Smooth muscle cell (in vitro differentiated cells): ENCODE measurements at regions not wholly inside any gene's neighbourhood (a gene's known extent, or its start where the extent isn't known, plus 50 kb on each side); places are given as distances from the start of the nearest gene placed in this dataset.

Experiments used
- DNase-seq: peaks from one replicate; lab custom pipeline; 2025; ENCODE audit not compliant: unreplicated experiment; lab: John Stamatoyannopoulos, UW
- H2AFZ ChIP-seq: fragments of 200-600 bp; sonication (generic); 2 replicates; pipeline ENCODE4 v1.6.0; 2016; ENCODE audit warnings: antibody characterized with exemption, low read depth, mild to moderate bottlenecking
- H3F3A ChIP-seq: fragments of 200-600 bp; sonication (generic); 2 replicates; pipeline ENCODE4 v1.6.0; 2017; ENCODE audit warnings: antibody characterized with exemption, low read depth
- H3K27ac ChIP-seq: fragments of 200-600 bp; sonication (generic); 2 replicates; pipeline ENCODE4 v1.5.1; 2016; ENCODE audit warnings: low read depth, mild to moderate bottlenecking
- H3K27me3 ChIP-seq: fragments of 200-600 bp; sonication (generic); 2 replicates; pipeline ENCODE4 v1.6.1; 2016; ENCODE audit warnings: low read depth, mild to moderate bottlenecking
- H3K36me3 ChIP-seq: fragments of 200-600 bp; sonication (generic); 2 replicates; pipeline ENCODE4 v1.5.1; 2016; ENCODE audit warnings: low read depth
- H3K4me1 ChIP-seq: fragments of 200-600 bp; sonication (generic); 2 replicates; pipeline ENCODE4 v1.5.1; 2016; ENCODE audit warnings: low read depth
- H3K4me2 ChIP-seq: fragments of 200-600 bp; sonication (generic); 2 replicates; pipeline ENCODE4 v1.6.0; 2016; ENCODE audit warnings: mild to moderate bottlenecking
- H3K4me3 ChIP-seq: fragments of 200-600 bp; sonication (generic); 2 replicates; pipeline ENCODE4 v1.5.1; 2016; ENCODE audit warnings: mild to moderate bottlenecking
- H3K79me2 ChIP-seq: fragments of 200-600 bp; sonication (generic); 2 replicates; pipeline ENCODE4 v1.6.0; 2016; ENCODE audit warnings: low read depth, mild to moderate bottlenecking
- H3K9ac ChIP-seq: fragments of 200-600 bp; sonication (generic); 2 replicates; pipeline ENCODE4 v1.6.0; 2016; ENCODE audit warnings: low read depth
- H3K9me3 ChIP-seq: fragments of 200-600 bp; sonication (generic); replicated peaks from 2 replicates; pipeline ENCODE4 v1.5.1; 2016; ENCODE audit warnings: low read depth
- H4K20me1 ChIP-seq: fragments of 200-600 bp; sonication (generic); 2 replicates; pipeline ENCODE4 v1.6.0; 2016; ENCODE audit warnings: low read depth
- CTCF ChIP-seq: fragments of 200-600 bp; sonication (generic); IDR thresholded peaks from 2 replicates; pipeline ENCODE4 v1.5.1; 2017; ENCODE audit warnings: borderline replicate concordance, mild to moderate bottlenecking, antibody characterized with exemption; ENCODE audit not compliant: insufficient read depth, poor library complexity, severe bottlenecking
- WGBS: methylation state at CpG from one replicate; pipeline ENCODE4 v1.1.7; 2016; ENCODE audit warnings: low lambda C conversion rate; 5-methylcytosine and 5-hydroxymethylcytosine counted together

DNA sequence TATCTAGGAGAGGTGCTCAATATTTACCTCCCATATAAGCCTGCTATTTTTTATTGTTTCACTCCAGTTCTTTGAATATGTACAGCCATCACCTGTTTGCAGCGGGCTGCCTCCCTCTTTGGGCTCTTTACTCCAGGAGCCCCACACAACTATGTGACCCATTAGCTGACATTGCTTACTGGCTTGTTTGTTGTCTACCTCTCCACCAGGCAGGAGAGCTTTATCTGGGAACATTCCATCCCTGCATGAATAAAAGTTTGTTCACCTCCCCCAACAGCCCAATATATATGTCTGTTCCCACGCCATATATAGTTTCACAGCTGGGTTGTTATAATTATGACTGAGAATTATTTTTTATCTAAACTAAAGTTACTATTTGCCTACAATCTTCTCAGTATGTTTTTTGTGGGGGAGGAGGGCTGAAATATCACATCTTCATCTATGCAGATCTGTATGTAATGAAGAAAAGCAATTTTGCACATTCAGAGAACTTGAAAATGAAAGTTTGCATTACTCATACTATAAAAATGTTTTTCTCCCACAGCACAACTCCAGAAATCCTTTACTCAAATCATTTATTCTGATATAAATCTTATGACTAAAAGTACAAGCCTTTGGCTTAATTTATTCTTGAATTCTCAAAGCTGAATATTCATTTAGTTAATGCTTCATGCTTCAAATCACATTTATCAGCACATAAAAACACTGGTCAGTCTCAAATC, 61.2 kb upstream of the DAPP1 start:
- Histone ChIP-seq H3K4me3 (no peak overlapping the region), H3K4me1 (no peaks in the 10 kb centered on the region), H3K79me2 (no peaks in the 10 kb centered on the region), H3K27me3 (no peaks in the 10 kb centered on the region), H3K9ac (no peak overlapping the region), H3K27ac (no peak overlapping the region), H2AFZ (no peak overlapping the region), H3K9me3 (no peaks in the 10 kb centered on the region), H3K4me2 (no peak overlapping the region), H3K36me3 (no peaks in the 10 kb centered on the region), H3F3A (no peaks in the 10 kb centered on the region), H4K20me1 (no peaks in the 10 kb centered on the region)
- no peak for DNase-seq
- WGBS = 93% methylated on average over 2 of the region's 2 CpGs
- no peak for TF ChIP-seq CTCF

DNA sequence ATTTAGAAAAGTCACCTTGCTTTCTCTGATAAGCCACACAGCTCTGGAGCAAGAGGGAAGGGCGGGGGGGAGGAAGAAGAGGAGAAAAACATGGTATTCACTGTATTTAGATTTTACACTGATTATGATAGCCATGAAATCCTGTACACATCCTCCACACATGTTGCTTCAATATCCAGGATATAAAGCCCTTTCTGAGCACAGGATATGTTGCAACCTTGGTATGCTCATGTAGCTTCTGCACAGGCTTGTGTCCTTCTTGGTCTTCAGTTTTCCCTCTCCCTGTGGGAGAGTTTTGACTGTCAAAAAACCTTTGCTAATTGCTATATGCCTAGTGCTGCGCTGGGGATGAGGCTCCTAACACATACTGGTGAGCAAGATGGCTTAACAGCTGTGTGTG, 61.9 kb upstream of the DAPP1 start:
- Histone ChIP-seq H3K4me2 (no peak overlapping the region), H3K9me3 (no peaks in the 10 kb centered on the region), H3K27ac (no peak overlapping the region), H3K4me3 (no peak overlapping the region), H3K27me3 (no peaks in the 10 kb centered on the region), H3K36me3 (no peaks in the 10 kb centered on the region), H4K20me1 (no peaks in the 10 kb centered on the region), H3F3A (no peaks in the 10 kb centered on the region), H3K4me1 (no peaks in the 10 kb centered on the region), H3K79me2 (no peaks in the 10 kb centered on the region), H3K9ac (no peak overlapping the region), H2AFZ (no peak overlapping the region)
- no peak for TF ChIP-seq CTCF
- DNase-seq = no peak
- WGBS = 100% methylated on average over 1 of the region's 2 CpGs

DNA sequence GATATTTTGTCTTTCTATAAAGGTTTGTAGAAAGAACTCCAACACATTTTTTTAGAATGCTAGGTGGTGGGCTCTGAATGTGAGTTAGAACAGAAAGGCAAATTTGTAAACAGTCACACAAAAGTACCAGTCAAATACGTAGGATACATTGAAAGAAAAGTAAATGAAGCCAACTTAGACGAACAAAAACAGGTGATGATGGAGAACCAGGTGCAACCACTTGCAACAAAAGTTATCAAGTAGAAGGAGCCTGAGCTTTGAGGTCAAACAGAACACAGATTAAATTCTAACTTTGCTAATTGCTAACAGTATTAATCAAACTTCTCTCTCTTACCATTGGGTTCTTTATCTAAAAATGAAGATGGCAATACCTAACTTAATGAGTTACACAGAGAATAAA, 62.7 kb upstream of the DAPP1 start:
- no peaks in the 10 kb centered on the region for H3K27me3 ChIP-seq
- no peak overlapping the region for H2AFZ ChIP-seq
- DNase-seq = no peak
- no peaks in the 10 kb centered on the region for H3K79me2 ChIP-seq
- no peaks in the 10 kb centered on the region for H3K9me3 ChIP-seq
- no peaks in the 10 kb centered on the region for H3K36me3 ChIP-seq
- no peak for TF ChIP-seq CTCF
- no peaks in the 10 kb centered on the region for H3K4me1 ChIP-seq
- no peaks in the 10 kb centered on the region for H3F3A ChIP-seq
- no peak overlapping the region for H3K27ac ChIP-seq
- no peak overlapping the region for H3K4me2 ChIP-seq
- no peak overlapping the region for H3K9ac ChIP-seq
- H4K20me1 ChIP-seq = no peaks in the 10 kb centered on the region
- 85% methylated on average over 2 of the region's 2 CpGs for WGBS
- H3K4me3 ChIP-seq = no peak overlapping the region
